Muscle of back (tissue), 3 donors: ENCODE measurements at regions not wholly inside any gene's neighbourhood (a gene's known extent, or its start where the extent isn't known, plus 50 kb on each side); places are given as distances from the start of the nearest gene placed in this dataset.
A peak's percentile ranks its signal among the peaks of the same experiment; 100 is the strongest.

Experiments used
- DNase-seq, 3 donors: peaks; one replicate each; pipeline versions ENCODE4 v3.0.0 to v3.0.0-alpha.2; 2013

- no peak for DNase-seq
These were observed 58.9 kb upstream of the TRABD2B start for GRCh38 chr1:48055876-48056764.

DNA sequence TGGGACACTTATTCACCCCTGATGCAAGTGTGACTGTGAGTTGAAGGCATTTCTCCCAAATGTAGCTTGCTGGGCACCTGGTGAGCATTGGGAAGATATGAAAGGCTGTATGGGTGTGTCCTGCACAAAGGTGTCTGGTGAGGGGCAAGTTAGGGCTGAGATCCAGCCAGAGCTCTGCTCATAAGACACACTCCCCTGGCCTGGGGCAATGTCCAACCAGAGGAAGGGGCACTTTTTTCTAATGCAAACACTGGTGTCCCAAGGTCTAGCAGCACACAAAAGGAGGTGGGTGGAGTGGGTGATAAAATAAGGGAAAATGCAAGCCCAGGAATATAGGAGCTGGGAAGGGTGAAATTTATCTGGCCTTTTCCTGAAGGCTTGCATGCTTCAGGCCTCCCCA lies 57.0 kb upstream of the TRABD2B start:
- DNase-seq, result no peak

DNA sequence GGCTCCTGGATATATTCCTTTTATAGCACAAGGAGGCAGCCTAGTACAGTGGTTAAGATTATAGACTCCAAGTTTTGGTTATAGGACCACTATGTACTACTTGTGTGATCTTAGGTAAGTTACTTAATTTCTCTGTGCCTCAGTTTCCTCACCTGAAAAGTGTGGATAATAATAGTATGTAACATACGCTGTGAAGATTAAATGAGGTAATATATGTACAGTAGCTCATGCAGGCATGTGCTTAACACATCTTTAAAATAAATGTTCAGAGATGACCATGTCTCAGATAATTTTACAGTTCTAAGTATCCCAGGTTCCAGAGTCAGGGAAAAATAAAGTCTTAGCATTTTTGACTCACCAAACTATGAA lies 55.7 kb upstream of the TRABD2B start:
- no peak for DNase-seq

- peak in 1 of 3 donors; percentile 59 for DNase-seq
These were observed 54.4 kb upstream of the TRABD2B start for GRCh38 chr1:48051466-48052126.

DNA sequence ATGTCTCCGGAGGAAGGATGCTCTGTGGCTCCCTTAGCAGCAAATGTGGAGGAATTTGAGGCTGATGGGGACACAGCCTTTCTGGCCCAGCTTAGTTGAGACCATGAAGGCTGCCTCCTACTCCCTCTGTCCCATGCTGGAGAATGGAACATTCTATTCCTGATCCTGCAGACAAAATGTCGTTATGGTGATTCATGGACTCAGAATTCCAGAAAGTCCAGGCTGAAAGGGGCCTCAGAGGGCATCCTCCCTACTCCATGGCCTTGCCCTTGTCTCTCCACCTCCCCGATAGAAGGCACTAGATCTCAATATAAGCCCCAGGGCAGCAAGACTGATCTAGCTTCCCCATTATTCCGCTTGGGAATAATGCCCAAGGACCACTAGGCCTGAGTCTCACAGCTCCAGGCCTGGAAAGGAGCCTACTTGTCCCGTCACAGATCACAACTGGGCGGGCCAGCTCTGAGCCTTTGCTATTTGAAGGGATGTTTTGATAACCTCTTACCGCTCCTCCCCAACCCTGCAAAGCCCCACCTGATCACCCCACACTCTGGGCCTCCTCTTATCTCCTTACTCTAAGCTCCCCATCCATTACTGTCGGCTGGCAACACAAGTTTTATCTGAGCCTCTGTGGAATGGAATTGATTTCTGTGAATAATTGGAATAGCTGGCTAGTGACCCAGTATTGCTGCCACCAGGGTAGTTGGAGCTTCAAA lies 52.8 kb upstream of the TRABD2B start:
- DNase-seq, result no peak

DNA sequence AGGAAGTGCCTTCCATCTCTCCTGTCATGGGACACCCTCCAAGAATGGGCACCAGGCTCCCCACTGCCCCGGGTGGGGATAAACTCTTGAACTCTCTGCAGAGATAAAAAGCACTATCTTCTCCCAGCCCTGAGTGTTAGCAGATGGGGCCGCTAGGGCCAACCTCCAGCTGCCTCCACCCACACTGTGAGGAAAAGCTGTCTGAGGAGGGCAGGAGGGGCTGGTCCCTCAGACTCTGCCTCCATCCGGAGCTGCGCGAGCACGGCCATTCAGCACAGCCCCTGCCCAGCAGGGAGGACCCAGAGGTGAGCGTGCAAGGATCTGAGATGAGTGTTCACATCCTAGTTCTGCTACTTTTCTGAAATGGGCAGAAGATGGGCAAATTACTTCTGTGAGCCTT lies 51.8 kb upstream of the TRABD2B start:
- no peak for DNase-seq

GRCh38 chr1:48048064-48048463 lies 50.9 kb upstream of the TRABD2B start:
- peak in 1 of 3 donors; percentile 39 for DNase-seq

DNA sequence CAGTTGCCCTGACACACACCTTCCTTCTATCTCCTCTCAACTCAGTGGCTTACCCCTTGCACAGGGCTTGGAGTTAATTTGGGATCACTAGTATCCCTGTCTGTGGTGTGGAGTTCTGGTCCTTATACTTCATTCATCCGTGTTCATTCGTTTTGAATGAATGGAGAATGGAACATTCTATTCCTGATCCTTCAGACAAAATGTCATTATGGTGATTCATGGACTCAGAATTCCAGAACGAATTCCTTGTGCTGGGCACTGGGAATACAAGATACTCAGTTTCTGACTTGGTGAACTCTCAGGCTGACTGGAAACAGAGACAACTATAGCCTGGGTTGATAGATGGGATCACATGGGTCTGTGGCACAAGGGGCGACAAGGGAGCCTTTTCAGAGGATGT lies 49.9 kb upstream of the TRABD2B start:
- DNase-seq, result no peak
